Head of caudate nucleus (tissue), 42 donors: ENCODE measurements at regions not wholly inside any gene's neighbourhood (a gene's known extent, or its start where the extent isn't known, plus 50 kb on each side); places are given as distances from the start of the nearest gene placed in this dataset.

ENCODE experiments used
- DNase-seq, 42 donors: peaks; one replicate each; pipeline versions ENCODE4 v3.0.0 to v3.0.0-alpha.2; 2020 to 2021; ENCODE audit warnings: mixed read lengths in 7 of 42
- intact Hi-C: fragments of 100-400 bp; cut with DNase I; formaldehyde crosslinking; loops from one replicate; pipeline ENCODE4 v1.15.0; 2022

- DNase-seq, result no peak
- intact Hi-C loops, result no loop called here
Observed at GRCh38 chr9:78805771-78806170, 508.8 kb downstream of the PSAT1 start.

- no peak for DNase-seq
- intact Hi-C loops, result no loop called here
Observed at GRCh38 chr9:78806492-78807160, 509.7 kb downstream of the PSAT1 start.

- intact Hi-C loops, result no loop called here
Observed at GRCh38 chr9:78807286-78807685, 510.4 kb downstream of the PSAT1 start.

GRCh38 chr9:78808048-78808447 lies 511.1 kb downstream of the PSAT1 start:
- intact Hi-C loops, result no loop called here

More at GRCh38 chr9:78807286-78807685, 510.4 kb downstream of the PSAT1 start:
- DNase-seq, result no peak

GRCh38 chr9:78811622-78812276 lies 514.8 kb downstream of the PSAT1 start:
- intact Hi-C loops, result no loop called here

More at GRCh38 chr9:78808048-78808447, 511.1 kb downstream of the PSAT1 start:
- DNase-seq, result no peak

GRCh38 chr9:78812665-78813064 lies 515.7 kb downstream of the PSAT1 start:
- intact Hi-C loops, result no loop called here
- no peak for DNase-seq

More at GRCh38 chr9:78811622-78812276, 514.8 kb downstream of the PSAT1 start:
- no peak for DNase-seq

GRCh38 chr9:78813602-78814180 lies 516.8 kb downstream of the PSAT1 start:
- intact Hi-C loops, result no loop called here
- no peak for DNase-seq

- intact Hi-C loops, result no loop called here
- DNase-seq, result peak in 6 of 42 donors; percentile 6 to 46 (median 10)
Observed at GRCh38 chr9:78821126-78821822, 524.3 kb downstream of the PSAT1 start.

GRCh38 chr9:78826527-78826926 lies 529.6 kb downstream of the PSAT1 start:
- intact Hi-C loops, result no loop called here
- no peak for DNase-seq

- intact Hi-C loops, result no loop called here
- no peak for DNase-seq
Observed at GRCh38 chr9:78828521-78828920, 531.6 kb downstream of the PSAT1 start.

GRCh38 chr9:78830301-78830700 lies 533.4 kb downstream of the PSAT1 start:
- DNase-seq, result no peak
- intact Hi-C loops, result no loop called here

GRCh38 chr9:78831726-78832125 lies 534.8 kb downstream of the PSAT1 start:
- intact Hi-C loops, result no loop called here
- no peak for DNase-seq

GRCh38 chr9:78835928-78836450 lies 539.1 kb downstream of the PSAT1 start:
- no peak for DNase-seq
- intact Hi-C loops, result no loop called here

GRCh38 chr9:78839252-78839651 lies 542.3 kb downstream of the PSAT1 start:
- DNase-seq, result no peak
- intact Hi-C loops, result no loop called here

GRCh38 chr9:78848061-78848460 lies 551.1 kb downstream of the PSAT1 start:
- no peak for DNase-seq

GRCh38 chr9:78856144-78856543 lies 559.2 kb downstream of the PSAT1 start:
- intact Hi-C loops, result no loop called here
- DNase-seq, result no peak

More at GRCh38 chr9:78848061-78848460, 551.1 kb downstream of the PSAT1 start:
- intact Hi-C loops, result no loop called here

GRCh38 chr9:78856781-78857180 lies 559.9 kb downstream of the PSAT1 start:
- intact Hi-C loops, result no loop called here
- DNase-seq, result no peak

GRCh38 chr9:78857373-78858225 lies 560.7 kb downstream of the PSAT1 start:
- intact Hi-C loops, result no loop called here

GRCh38 chr9:78858266-78858665 lies 561.3 kb downstream of the PSAT1 start:
- no peak for DNase-seq
- intact Hi-C loops, result no loop called here

More at GRCh38 chr9:78857373-78858225, 560.7 kb downstream of the PSAT1 start:
- peak in 2 of 42 donors; percentile 8 to 16 for DNase-seq
